ENCODE measurements at regions not wholly inside any gene's neighbourhood (a gene's known extent, or its start where the extent isn't known, plus 50 kb on each side); places are given as distances from the start of the nearest gene placed in this dataset.

DNA sequence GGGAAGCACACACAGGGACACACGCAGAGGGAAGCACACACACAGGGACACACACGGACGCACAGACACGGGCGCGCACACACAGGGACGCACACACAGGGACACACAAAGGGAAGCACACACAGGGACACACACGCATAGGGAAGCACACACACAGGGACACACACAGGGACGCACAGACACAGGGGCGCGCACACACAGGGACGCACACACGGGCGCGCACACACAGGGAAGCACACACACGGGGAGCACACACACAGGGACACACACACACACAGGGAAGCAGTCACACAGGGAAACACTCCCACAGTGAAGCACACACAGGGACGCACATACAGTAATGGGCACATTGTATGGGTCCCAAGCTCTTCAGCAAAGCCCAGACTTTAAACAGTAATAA, 685.3 kb downstream of the TRIML1 start:
- TF ChIP-seq CTCF (conservative IDR thresholded peaks at IDR 0.05) = no peak
- H3K27ac ChIP-seq = no peak overlapping the region

DNA sequence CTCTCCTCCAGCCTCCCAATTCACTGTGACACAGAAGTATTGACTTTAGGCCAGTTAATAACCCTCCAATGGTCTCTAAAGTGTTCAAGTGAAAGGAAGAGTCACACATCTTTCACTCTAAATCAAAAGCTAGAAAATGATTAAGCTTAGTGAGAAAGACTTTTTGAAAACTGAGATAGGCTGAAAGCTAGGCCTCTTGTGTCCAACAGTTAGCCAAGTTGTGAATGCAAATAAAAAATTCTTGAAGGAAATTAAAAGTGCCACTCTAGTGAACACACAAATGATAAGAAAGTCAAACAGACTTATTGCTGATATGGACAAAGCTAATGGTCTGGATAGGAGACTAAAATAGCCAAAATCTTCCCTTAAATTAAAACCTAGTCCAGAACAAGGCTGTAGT, 687.2 kb downstream of the TRIML1 start:
- TF ChIP-seq CTCF (conservative IDR thresholded peaks at IDR 0.05) = no peak
- no peak overlapping the region for H3K27ac ChIP-seq

- no peak overlapping the region for H3K27ac ChIP-seq
- no peak for TF ChIP-seq CTCF (conservative IDR thresholded peaks at IDR 0.05)
Observed at GRCh38 chr4:188839704-188840103, 700.5 kb downstream of the TRIML1 start.

GRCh38 chr4:188841523-188841922, 702.3 kb downstream of the TRIML1 start:
- no peak overlapping the region for H3K27ac ChIP-seq
- no peak for TF ChIP-seq CTCF (conservative IDR thresholded peaks at IDR 0.05)

- H3K27ac ChIP-seq = no peak overlapping the region
- no peak for TF ChIP-seq CTCF (conservative IDR thresholded peaks at IDR 0.05)
Observed at GRCh38 chr4:188854436-188854835, 715.2 kb downstream of the TRIML1 start.

- H3K27ac ChIP-seq = no peak overlapping the region
- no peak for TF ChIP-seq CTCF (conservative IDR thresholded peaks at IDR 0.05)
Observed at GRCh38 chr4:188858696-188859095, 719.5 kb downstream of the TRIML1 start.

DNA sequence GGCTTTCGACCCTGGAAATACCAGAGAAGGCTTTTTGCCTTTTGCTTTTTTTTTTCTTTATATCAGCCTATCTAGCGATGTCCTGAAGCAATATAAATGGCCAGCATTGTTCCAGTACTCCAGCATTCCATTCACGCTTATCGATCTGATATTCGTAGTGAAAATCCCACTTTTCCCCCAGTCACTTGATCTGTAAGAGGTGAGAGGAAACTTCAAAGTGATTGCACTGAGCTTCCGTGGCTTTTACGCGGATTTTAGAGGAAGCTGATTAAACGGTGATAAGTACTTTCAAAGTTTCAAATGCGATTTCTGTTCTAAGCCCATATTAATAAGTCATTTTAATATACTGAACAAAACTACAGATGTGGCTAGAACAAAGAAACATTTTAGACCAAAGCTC, 725.5 kb downstream of the TRIML1 start:
- no peak for TF ChIP-seq CTCF (conservative IDR thresholded peaks at IDR 0.05)
- no peak overlapping the region for H3K27ac ChIP-seq

DNA sequence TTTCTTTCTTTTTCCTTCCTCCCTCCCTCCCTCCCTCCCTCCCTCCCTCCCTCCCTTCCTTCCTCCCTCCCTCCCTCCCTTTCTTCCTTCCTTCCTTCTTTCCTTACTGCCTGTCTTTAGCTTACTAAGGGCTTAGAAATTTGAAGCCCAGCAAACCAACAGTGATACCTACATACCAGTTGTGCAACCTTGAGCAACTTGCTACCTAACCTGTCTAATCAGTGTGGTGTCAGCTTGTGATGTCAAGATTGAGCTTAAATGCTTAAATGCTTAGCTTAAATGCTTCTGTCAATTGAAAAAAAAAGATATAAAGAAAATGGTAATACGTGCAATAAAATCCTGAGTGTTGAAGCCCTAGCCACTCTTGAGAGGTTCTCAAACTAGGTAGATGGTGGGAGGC, 728.6 kb downstream of the TRIML1 start:
- no peak overlapping the region for H3K27ac ChIP-seq
- no peak for TF ChIP-seq CTCF (conservative IDR thresholded peaks at IDR 0.05)

Data from VCaP (cell line).